GM18519 (cell line): ENCODE measurements at regions not wholly inside any gene's neighbourhood (a gene's known extent, or its start where the extent isn't known, plus 50 kb on each side); places are given as distances from the start of the nearest gene placed in this dataset.
A peak's percentile ranks its signal among the peaks of the same experiment; 100 is the strongest.
"Not testable (repeated sequence)": the region's sequence is repeated elsewhere in the genome, so short reads cannot be mapped to it uniquely, and the experiment has no call there.

Experiments used
- ATAC-seq: cut with Tn5 transposase; IDR thresholded peaks from one replicate; pipeline ENCODE4 v1.9.1; 2021; ENCODE audit warnings: mild to moderate bottlenecking, moderate library complexity; ENCODE audit not compliant: unreplicated experiment, low FRiP score

GRCh38 chr2:183438541-183438940, 314.3 kb downstream of the NUP35 start:
- no peak for ATAC-seq

GRCh38 chr2:183455056-183455455, 330.8 kb downstream of the NUP35 start:
- no peak for ATAC-seq

- no peak for ATAC-seq
Measured at GRCh38 chr2:183456177-183456576, 331.9 kb downstream of the NUP35 start.

- no peak for ATAC-seq
Measured at GRCh38 chr2:183458460-183458859, 334.2 kb downstream of the NUP35 start.

GRCh38 chr2:183459466-183459865, 335.2 kb downstream of the NUP35 start:
- no peak for ATAC-seq

GRCh38 chr2:183463821-183464220, 339.6 kb downstream of the NUP35 start:
- ATAC-seq: no peak

GRCh38 chr2:183465048-183465447, 340.8 kb downstream of the NUP35 start:
- no peak for ATAC-seq

- no peak for ATAC-seq
Measured at GRCh38 chr2:183474912-183475695, 350.9 kb downstream of the NUP35 start.

GRCh38 chr2:183476490-183476889, 352.2 kb downstream of the NUP35 start:
- no peak for ATAC-seq

GRCh38 chr2:183477296-183477695, 353.1 kb downstream of the NUP35 start:
- ATAC-seq: no peak

- ATAC-seq: not testable (repeated sequence)
Measured at GRCh38 chr2:183478941-183479595, 354.8 kb downstream of the NUP35 start.

- ATAC-seq: no peak
Measured at GRCh38 chr2:183487326-183487725, 363.1 kb downstream of the NUP35 start.

- no peak for ATAC-seq
Measured at GRCh38 chr2:183488421-183488820, 364.2 kb downstream of the NUP35 start.

GRCh38 chr2:183490489-183490888, 366.2 kb downstream of the NUP35 start:
- ATAC-seq: no peak

- no peak for ATAC-seq
Measured at GRCh38 chr2:183490914-183491313, 366.7 kb downstream of the NUP35 start.

- ATAC-seq: no peak
Measured at GRCh38 chr2:183493040-183493439, 368.8 kb downstream of the NUP35 start.

GRCh38 chr2:183495079-183495478, 370.8 kb downstream of the NUP35 start:
- ATAC-seq: no peak

GRCh38 chr2:183495589-183496267, 371.5 kb downstream of the NUP35 start:
- ATAC-seq: peak; percentile 100

GRCh38 chr2:183497861-183498260, 373.6 kb downstream of the NUP35 start:
- ATAC-seq: no peak

- peak; percentile 100 for ATAC-seq
Measured at GRCh38 chr2:183505911-183506310, 381.7 kb downstream of the NUP35 start.

GRCh38 chr2:183511154-183511553, 386.9 kb downstream of the NUP35 start:
- ATAC-seq: no peak
